Right lobe of liver (tissue), 6 donors: ENCODE measurements at regions not wholly inside any gene's neighbourhood (a gene's known extent, or its start where the extent isn't known, plus 50 kb on each side); places are given as distances from the start of the nearest gene placed in this dataset.
"Not testable (repeated sequence)": the region's sequence is repeated elsewhere in the genome, so short reads cannot be mapped to it uniquely, and the experiment has no call there.

Experiments used
- ATAC-seq, 4 donors: fragments of 200-7000 bp; cut with Tn5 transposase; one replicate each; pipeline ENCODE4 v1.9.1; 2020; ENCODE audit warnings: mild to moderate bottlenecking in 4 of 4, moderate library complexity in 4 of 4
- DNase-seq, 3 donors: peaks; one replicate each; pipeline ENCODE4 v3.0.0-alpha.2; 2020
- H3K27ac ChIP-seq, 3 donors: fragments of 200-600 bp; one replicate each; pipeline ENCODE4 v1.8.0; 2022
- H3K27me3 ChIP-seq, 2 donors: fragments of 200-600 bp; one replicate each; pipeline ENCODE4 v1.8.0; 2022
- H3K36me3 ChIP-seq, 4 donors: fragments of 200-600 bp; sonication (generic) in 1 of 4; one replicate each; pipeline versions ENCODE4 v1.5.1 to v1.8.0; 2017 to 2022; ENCODE audit warnings: control low read depth in 1 of 4
- H3K4me1 ChIP-seq, 4 donors: fragments of 200-600 bp; sonication (generic) in 1 of 4; one replicate each; pipeline versions ENCODE4 v1.5.1 to v1.8.0; 2017 to 2022; ENCODE audit warnings: control low read depth in 1 of 4
- H3K4me3 ChIP-seq, 3 donors: fragments of 200-600 bp; one replicate each; pipeline ENCODE4 v1.8.0; 2022
- H3K9me3 ChIP-seq, 4 donors: fragments of 200-600 bp; sonication (generic) in 1 of 4; one replicate each; pipeline versions ENCODE4 v1.5.1 to v1.8.0; 2017 to 2022; ENCODE audit warnings: control low read depth in 1 of 4
- CTCF ChIP-seq, 4 donors: fragments of 200-600 bp in 3 of 4; fragments of 450-650 bp in 1 of 4; IDR thresholded peaks; one replicate each; pipeline versions ENCODE4 v1.5.1 to v1.8.0; 2016 to 2022; ENCODE audit warnings: antibody characterized with exemption in 4 of 4, mild to moderate bottlenecking in 2 of 4
- POLR2A ChIP-seq: fragments of 450-650 bp; IDR thresholded peaks from one replicate; pipeline ENCODE4 v1.6.1; 2017; ENCODE audit warnings: antibody characterized with exemption, mild to moderate bottlenecking
- WGBS: methylation state at CpG from one replicate; pipeline ENCODE4 v1.1.6; 2018; ENCODE audit warnings: low coverage, low lambda C conversion rate; ENCODE audit not compliant: insufficient coverage; ENCODE audit errors: missing lambda C conversion rate; 5-methylcytosine and 5-hydroxymethylcytosine counted together
- intact Hi-C, 2 donors: fragments of 100-400 bp; cut with DNase I; formaldehyde crosslinking; loops; one replicate each; pipeline versions ENCODE4 v1.11.2 to v1.14.1; 2022
- donor health status: DM: no; HTN: yes; CAD: no.
- donor health status: DM: no; HTN: no; CAD: no.
- donor health status: DM: no; HTN: no; CAD: no.
- donor health status: DM: no; HTN: yes; CAD: no.
- donor health status: DM: no; HTN: yes; CAD: no.

- 30% methylated on average over 3 of the region's 3 CpGs for WGBS
These were observed 82.8 kb upstream of the HPF1 start for GRCh38 chr4:169840554-169840953.

GRCh38 chr4:169828329-169828728 is 70.6 kb upstream of the HPF1 start:
- H3K4me3 ChIP-seq, intact Hi-C loops, H3K27ac ChIP-seq, ATAC-seq, H3K36me3 ChIP-seq, H3K27me3 ChIP-seq, H3K4me1 ChIP-seq, H3K9me3 ChIP-seq, DNase-seq: not testable (repeated sequence)
- WGBS, result 75% methylated on average over 4 of the region's 29 CpGs

More at GRCh38 chr4:169840554-169840953, 82.8 kb upstream of the HPF1 start:
- no peak for ATAC-seq
- Histone ChIP-seq H3K36me3 (no peaks in the 10 kb centered on the region), H3K9me3 (no peaks in the 10 kb centered on the region), H3K4me1 (no peaks in the 10 kb centered on the region), H3K4me3 (no peak overlapping the region), H3K27me3 (no peaks in the 10 kb centered on the region), H3K27ac (no peak overlapping the region)
- intact Hi-C loops, result no loop called here
- no peak for DNase-seq
- TF ChIP-seq POLR2A (no peak), CTCF (IDR thresholded peaks at IDR 0.05) (no peak)

- no peak overlapping the region for H3K27ac ChIP-seq
- intact Hi-C loops, result no loop called here
- H3K36me3 ChIP-seq, result no peaks in the 10 kb centered on the region
- H3K4me3 ChIP-seq, result no peak overlapping the region
- TF ChIP-seq POLR2A (no peak), CTCF (IDR thresholded peaks at IDR 0.05) (no peak)
- H3K9me3 ChIP-seq, result no peaks in the 10 kb centered on the region
- no peaks in the 10 kb centered on the region for H3K4me1 ChIP-seq
- H3K27me3 ChIP-seq, result no peaks in the 10 kb centered on the region
- DNase-seq (no peak), ATAC-seq (no peak)
- WGBS, result 33% methylated on average over 6 of the region's 6 CpGs
These were observed 69.0 kb upstream of the HPF1 start for GRCh38 chr4:169826634-169827187.

GRCh38 chr4:169823685-169824084 is 65.9 kb upstream of the HPF1 start:
- Histone ChIP-seq H3K9me3 (no peaks in the 10 kb centered on the region), H3K4me3 (no peak overlapping the region), H3K4me1 (no peaks in the 10 kb centered on the region), H3K27me3 (no peaks in the 10 kb centered on the region), H3K27ac (no peak overlapping the region), H3K36me3 (no peaks in the 10 kb centered on the region)
- TF ChIP-seq CTCF (IDR thresholded peaks at IDR 0.05) (no peak), POLR2A (no peak)
- intact Hi-C loops, result no loop called here
- peak; percentile 33 to 84 (median 75) for DNase-seq
- ATAC-seq, result peak; percentile 71 to 100 (median 83)
- 39% methylated on average over 4 of the region's 7 CpGs for WGBS

GRCh38 chr4:169821402-169821801 is 63.7 kb upstream of the HPF1 start:
- TF ChIP-seq CTCF (IDR thresholded peaks at IDR 0.05) (no peak), POLR2A (no peak)
- H3K27ac ChIP-seq, result no peak overlapping the region
- H3K4me1 ChIP-seq, result no peaks in the 10 kb centered on the region
- no peaks in the 10 kb centered on the region for H3K36me3 ChIP-seq
- H3K4me3 ChIP-seq, result no peak overlapping the region
- DNase-seq, result no peak
- no peaks in the 10 kb centered on the region for H3K27me3 ChIP-seq
- no peaks in the 10 kb centered on the region for H3K9me3 ChIP-seq
- ATAC-seq, result no peak
- intact Hi-C loops, result no loop called here
